HG03354 (cell line): ENCODE measurements at regions not wholly inside any gene's neighbourhood (a gene's known extent, or its start where the extent isn't known, plus 50 kb on each side); places are given as distances from the start of the nearest gene placed in this dataset.

Source experiments
- ATAC-seq: cut with Tn5 transposase; IDR thresholded peaks from one replicate; pipeline ENCODE4 v1.9.1; 2021; ENCODE audit warnings: mild to moderate bottlenecking; ENCODE audit not compliant: unreplicated experiment, poor library complexity, severe bottlenecking

DNA sequence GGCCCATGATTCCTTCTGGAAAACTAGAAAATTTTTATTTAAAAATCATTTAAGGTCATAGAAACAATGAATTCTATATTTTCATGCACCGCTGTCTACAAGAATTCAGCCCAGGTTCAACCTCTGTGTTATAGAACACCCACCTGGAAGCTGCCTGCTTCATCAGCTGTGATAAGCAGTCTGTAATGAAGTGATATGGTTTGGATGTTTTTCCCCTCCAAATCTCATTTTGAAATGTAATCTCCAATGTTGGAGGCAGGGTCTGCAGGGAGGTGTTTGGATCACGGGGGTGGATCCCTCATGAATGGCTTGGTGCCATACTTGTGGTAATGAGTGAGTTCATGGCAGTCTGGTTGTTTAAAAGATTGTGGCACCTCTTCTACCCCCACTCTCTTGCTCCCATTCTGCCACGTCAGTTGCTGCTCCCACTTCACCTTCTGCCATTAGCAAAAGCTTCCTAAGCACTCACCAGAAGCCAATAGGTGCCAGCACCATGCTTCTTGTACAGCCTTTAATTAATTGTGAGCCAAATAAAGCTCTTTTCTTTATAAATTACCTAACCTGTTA is 55.6 kb downstream of the MRPL32 start:
- no peak for ATAC-seq

DNA sequence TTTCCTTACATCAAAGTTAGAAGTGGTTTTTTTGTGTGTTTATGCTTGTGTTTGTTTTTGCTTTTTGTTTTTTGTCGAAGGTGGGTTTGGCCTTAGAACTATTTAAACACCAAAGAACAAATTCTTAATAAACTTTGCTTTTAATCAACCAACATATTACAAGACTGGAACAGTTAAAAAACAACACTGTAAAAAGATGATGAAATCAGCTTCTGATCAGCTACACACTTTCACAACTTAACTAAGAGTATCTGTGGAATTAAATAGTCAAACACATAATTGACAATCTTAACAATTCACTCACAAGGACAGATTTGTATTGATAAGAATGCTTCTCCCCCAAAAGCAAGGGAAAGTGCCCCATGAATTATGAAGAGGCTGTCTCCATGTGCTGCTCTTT is 58.8 kb downstream of the MRPL32 start:
- no peak for ATAC-seq

DNA sequence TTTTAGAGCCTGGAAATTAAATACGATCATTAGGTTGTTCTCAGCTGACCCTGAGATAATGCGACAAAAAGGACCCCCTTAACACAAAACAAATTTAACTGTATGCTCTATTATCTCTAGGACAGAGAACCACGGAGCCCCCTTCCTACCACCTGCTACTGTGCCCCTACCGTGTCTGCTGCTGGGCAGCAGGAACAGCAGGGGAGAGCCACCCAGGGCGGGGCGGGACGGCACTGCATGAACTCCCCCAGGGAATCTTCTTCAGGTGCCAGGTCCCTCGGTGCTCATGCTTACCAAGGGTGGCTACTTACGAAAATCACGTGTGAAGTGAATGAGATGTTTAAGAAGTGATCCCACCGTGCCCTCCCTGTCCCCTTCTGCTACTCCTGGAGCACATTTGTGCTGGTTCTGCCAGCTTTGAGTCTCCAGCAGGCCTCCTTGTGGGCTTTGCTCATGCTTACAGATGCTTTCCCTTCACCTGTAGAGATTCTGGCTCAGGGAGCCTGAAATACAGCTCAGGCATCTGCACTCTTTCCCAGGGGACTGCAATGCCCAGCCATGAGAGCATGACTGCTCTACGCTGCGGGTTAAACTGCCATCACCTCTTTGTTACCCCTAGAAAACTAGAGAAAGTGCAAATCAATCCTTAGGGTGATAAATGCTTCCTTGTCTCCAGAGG is 59.9 kb downstream of the MRPL32 start:
- ATAC-seq, result no peak

DNA sequence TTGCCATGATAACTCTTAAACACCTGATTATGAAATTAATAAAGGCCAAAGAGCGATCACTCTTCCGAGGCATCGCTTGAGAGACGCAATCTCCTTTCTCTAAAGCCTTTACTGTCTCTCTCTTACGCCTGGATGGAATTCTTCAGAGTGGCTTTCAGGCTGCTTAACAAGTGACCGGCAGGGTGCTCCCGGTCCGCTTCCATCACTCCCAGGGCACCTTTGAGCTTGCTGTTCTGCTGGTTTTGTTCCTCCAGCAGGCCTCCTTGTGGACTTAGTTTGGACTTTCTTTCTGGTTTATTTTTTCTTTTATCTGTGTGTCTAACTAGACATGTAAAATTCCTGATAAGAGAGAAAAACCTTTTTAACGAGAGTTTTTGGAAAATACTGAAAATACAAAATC is 60.9 kb downstream of the MRPL32 start:
- ATAC-seq, result no peak

DNA sequence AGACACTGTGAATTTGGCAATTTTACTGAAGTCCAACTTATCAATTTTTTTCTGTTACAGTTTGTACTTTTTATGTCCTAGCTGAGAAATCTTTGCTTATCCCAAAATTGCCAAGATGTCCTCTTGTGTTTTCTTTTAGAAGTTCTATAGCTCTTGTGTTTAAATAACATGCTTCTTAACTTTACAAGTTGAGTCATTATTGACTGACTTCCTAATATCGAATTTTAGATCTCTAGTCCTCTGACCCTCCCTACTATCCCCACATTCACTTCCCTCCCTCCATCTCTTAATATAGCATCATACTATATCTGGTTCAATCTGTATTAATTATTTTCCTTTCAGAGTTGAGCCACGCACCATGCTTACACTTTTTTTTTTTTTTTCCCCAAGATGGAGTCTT is 61.9 kb downstream of the MRPL32 start:
- no peak for ATAC-seq

DNA sequence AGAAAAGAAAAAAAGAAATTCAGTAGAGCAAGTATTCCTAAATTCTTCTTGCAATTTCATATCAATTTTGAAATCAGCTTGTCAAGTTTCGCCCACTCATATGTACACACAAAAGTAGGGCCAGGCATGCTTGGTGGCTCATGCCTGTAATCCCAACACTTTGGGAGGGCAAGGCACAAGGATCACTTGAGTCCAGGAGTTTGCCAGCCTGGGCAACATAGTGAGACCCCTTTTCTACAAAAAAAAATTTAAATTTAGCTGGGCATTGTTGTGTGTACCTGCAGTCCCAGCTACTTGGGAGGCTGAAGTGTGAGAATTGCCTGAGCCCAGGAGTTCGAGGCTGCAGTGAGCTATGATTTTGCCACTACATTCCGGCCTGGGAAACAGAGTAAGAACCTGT is 65.4 kb downstream of the MRPL32 start:
- no peak for ATAC-seq

DNA sequence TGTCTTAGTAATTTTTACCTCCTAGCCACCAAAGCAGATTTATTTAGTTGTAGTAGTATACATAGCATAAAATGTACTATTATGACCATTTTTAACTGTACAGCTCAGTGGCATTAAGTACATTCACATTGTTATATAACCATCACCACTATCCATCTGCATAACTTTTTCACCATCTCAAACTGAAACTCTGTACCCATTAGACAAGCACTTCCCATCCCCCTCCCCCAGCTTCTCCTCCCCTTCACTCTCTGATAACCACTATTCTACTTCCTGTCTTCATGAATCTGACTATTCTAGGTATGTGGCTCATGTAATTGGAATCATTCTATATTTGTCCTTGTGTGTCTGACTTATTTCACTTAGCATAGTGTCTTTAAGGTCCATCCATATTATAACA is 71.9 kb downstream of the MRPL32 start:
- no peak for ATAC-seq

DNA sequence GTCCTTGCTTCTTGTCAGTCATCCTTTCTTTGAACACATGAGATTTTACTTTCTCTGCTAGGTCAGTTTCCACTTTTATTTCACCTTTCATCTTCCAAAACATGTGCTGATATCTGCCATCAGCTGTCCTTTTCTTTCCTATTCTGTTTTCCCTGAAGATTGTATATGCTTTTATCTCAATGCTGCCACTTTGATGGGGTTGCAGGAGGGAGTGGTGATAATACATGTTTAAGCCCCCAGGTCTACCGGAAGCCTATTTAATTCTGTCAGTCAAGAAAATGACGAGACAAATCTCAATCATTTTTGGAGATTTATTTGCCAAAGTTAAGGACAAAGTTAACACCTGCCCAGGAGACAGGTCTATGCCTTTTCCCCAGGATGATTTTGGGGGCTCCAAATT is 73.8 kb downstream of the MRPL32 start:
- ATAC-seq, result no peak

DNA sequence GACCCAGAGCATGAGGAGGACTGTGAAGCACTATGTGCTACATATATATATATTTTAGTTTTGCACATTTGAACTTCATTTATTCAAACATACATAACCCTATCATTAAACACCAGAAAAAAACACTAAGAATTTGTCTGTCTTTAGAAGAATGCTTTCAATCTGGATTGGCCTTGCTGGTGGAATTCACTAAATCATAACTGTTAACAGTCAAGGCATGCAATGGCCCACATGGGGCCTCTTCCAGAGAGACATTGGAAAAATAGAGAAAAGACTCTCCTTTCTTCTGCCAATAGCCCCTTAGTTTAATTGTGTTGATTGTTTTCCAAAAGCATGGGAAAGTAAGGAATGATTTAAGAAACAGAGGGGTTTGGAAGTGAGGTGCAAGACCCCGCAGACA is 77.9 kb downstream of the MRPL32 start:
- ATAC-seq, result no peak

DNA sequence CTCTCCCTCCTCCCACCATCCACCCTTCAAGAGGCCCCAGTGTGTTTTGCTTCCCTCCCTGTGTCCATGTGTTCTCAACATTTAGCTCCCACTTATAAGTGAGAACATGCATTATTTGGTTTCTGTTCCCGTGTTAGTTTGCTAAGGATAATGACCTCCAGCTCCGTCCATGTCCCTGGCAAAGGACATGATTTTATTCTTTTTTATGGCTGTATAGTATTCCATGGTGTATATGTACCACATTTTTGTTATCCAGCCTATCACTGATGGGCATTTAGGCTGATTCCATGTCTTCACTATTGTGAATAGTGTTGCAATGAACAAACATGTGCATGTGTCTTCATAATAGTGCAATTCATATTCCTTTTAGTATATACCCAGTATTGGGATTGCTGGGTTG is 79.7 kb downstream of the MRPL32 start:
- ATAC-seq, result no peak

DNA sequence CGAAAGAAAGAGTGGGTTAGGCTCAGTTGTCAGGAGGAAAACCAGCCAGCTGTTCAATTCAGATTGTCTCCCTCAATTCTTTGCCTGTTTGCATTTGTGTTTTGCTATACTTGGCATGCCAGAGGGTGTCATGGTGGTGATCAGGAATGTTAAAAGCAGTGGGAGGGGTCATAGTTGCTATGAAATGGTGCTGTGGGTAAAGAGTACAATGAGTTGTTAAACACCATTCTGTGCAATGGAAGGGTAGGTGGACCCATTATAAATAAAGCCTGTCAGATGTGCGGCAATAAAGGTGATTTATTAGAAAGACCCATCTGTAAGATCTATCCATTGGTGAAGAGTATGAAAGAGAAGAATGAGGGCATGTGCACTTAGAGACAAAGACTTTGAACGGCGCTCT is 82.2 kb downstream of the MRPL32 start:
- no peak for ATAC-seq

DNA sequence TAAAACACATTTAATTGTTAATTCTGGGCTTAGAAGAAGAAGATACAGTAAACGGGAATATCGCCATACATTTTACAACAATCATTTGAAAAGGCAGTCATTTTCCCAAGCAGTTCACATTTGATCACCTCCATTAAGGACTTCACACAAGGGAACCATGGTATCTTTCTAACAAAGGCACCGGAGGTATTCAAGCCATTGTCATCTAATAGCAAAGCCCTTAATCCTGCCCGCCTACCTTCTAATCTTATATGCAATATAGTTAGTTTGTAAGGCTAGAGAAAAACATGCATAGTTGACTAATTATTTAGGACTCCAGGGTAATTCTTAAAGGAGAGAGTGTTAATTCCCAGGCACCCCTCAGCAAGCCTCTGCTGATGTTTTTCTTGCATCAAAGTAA is 83.1 kb downstream of the MRPL32 start:
- ATAC-seq, result no peak

DNA sequence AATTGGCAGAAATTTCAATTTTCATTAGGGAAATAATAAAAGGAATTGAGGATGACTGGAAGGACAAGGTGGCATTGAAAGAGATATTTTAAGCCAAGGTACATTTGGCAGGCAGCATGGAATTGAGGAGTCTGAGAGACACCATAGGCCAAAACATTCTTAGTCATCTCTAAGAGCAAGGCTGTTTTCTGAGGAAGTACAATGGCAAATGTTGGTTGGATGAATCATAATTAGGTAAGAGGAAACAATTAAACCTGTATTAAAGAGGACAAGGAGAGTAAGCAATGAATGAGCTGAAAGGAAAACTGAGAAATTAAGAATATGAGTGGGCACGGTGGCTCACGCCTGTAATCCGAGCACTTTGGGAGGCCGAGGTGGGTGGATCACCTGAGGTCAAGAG is 86.3 kb downstream of the MRPL32 start:
- no peak for ATAC-seq

DNA sequence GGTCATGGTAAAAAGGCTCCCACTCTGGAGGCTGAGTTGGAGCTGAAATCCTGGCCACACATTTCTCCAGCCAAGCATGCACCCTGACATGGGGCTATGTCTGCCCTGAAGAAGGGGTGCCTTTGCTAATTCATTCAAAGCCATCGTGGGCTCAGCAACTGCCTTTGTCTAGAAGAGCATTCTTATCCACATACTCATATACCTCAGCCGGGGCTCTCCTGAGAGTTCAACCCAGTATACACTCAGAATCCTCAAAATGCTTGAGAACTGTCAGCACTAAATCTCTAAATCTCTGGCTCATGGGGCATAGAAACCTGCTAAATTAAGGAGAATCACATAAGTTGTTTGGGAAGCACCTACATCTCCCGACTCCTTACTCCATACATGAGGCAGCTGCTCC is 89.3 kb downstream of the MRPL32 start:
- no peak for ATAC-seq

DNA sequence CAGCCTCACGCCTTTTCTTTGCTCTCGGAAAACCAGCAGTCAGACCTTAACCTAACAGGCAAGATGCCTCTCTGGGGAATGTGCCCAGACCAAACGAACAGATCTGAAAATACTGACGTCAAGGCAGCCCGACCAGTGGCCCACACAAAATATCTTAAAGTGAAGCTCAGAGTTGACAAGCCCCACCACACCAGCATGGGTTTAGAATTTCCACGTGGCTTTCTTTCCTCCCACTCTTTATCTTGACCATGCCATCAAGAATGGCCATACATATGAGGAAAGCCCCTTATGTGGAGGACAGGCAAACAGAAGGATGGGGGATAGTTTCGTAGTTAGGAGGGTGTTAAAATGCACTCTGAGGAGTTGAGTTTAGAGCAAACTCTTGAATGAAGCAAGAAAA is 89.8 kb downstream of the MRPL32 start:
- no peak for ATAC-seq

DNA sequence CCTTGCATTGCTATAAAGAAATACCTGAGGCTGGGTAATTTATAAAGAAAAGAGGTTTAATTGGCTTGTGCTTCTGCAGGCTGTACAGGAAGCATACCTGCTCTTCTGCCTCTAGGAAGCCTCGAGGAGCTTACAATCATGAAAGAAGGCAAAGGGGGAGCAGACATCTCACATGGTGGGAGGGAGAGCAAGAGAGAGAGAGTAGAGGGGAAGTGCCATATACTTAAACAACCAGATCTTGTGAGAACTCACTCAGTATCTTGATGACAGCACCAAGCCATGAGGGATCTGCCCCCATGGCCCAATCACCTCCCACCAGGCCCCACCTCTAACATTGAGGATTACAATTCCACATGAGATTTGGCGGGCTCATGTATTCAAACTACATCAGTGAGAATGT is 79.1 kb upstream of the HECW1 start:
- ATAC-seq, result no peak

DNA sequence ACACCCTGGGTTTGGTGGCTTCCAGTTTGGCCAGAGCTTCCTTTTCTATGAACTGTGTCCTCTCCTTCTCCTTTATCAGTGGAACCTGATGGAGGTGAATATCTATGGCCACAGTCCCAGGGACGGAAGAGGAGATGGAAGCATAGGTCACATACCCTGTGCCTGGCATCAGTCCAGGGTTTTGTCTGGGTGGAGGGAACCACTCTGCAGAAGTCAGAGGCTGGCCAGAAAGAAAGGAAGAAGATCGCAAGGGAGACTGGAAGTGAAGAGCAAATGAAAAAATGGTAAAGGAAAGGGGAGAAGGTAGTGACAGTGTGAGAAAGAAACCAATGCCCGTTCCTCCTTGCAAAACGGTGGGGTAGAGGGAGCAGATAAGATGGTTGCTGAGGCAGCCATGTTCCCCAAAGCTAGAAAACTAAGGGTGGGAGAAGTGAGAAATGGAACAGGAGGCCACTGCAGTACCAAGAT is 77.9 kb upstream of the HECW1 start:
- no peak for ATAC-seq

DNA sequence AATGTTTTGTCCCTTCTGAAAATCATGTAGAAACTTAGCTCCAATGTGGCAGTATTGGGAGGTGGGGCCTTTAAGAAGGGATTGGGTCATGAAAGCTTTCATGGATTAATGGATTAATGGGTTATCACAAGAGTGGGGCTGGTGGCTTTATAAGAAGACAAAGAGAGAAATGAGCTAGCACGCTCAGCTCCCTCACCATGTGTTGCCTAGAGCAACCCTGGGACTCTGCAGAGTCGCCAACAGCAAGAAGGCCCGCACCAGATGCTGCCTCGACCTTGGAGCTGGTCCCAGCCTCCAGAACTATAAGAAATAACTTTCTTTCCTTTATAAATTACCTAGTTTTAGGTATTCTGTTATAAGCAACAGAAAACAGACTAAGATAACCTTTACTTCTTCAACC is 74.9 kb upstream of the HECW1 start:
- ATAC-seq, result no peak

DNA sequence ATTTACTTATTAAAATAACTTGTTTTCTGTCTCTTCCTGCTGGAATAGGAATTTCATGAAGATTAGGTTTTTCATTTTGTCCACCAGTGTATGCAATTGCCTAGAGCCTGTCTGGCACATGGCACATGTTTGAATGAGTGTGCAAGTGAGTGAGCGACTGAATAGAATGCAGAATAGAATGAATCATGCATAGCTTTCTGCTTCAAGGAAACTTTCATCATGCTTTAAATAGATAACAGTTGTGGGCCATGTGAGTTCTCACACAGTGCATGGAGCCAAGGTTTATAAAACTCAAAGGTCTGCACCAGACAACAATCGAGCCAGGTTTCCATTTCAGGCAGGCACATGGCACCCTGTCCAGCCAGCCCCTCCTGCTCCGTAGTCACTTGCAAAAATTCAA is 74.2 kb upstream of the HECW1 start:
- no peak for ATAC-seq

DNA sequence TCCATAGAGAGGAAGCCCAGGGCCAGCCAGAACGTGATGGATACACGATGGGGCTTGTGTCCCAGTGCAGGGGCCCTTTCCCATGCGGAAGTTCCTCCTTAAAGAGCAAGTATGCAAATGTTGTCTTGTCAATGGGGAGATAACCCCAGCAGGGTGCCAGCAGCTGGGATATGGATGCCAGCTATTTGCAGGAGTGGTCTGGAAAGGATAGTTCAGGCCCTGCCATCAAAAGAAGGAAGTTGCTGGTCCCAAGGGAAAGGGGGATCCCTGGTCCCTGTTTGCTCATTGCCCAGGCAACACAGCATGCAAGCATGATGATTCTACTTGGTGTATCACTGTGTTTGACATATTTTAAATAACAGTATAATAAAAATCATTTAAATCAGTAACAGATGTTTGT is 73.1 kb upstream of the HECW1 start:
- no peak for ATAC-seq

DNA sequence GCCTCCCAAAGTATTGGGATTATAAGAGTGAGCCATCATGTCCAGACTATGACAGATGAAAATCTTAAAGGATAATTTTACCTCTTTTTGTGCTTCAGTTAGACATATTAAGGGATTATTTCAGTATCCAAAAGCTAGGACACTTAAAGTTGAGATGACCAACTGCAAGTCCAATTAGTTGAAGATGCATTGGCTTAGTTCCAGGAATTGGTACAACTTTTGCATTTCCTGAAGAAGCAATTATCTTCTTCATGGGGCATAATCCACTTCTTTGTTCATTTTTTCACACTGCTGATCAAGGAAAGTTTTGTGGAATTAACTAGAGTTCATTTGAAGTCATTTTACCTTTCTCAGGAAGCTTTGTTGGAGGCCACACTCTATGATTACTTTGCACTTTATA is 72.0 kb upstream of the HECW1 start:
- ATAC-seq, result no peak

DNA sequence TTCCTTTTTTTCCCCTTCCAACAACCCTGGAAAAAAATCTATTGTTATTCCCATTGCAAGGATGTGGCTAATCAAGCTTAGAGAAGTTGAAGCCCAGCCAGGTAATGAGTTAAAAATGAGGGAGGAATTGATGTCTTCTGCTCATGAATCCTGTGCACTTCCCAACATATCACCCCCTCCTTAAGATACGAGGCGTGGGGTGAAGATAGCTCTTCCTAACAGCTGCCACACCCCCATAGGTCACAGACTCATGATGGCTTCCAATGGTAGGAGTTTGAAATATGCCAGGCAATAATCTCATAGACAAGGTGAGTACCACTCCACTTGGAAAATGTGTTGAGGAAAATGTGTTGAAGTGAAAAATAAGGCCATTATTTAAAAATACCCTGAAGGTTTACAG is 71.3 kb upstream of the HECW1 start:
- ATAC-seq, result no peak
